Right lobe of liver (tissue), 6 donors: ENCODE measurements at regions not wholly inside any gene's neighbourhood (a gene's known extent, or its start where the extent isn't known, plus 50 kb on each side); places are given as distances from the start of the nearest gene placed in this dataset.

Source experiments
- ATAC-seq, 4 donors: fragments of 200-7000 bp; cut with Tn5 transposase; one replicate each; pipeline ENCODE4 v1.9.1; 2020; ENCODE audit warnings: mild to moderate bottlenecking in 4 of 4, moderate library complexity in 4 of 4
- DNase-seq, 3 donors: peaks; one replicate each; pipeline ENCODE4 v3.0.0-alpha.2; 2020
- H3K27ac ChIP-seq, 3 donors: fragments of 200-600 bp; one replicate each; pipeline ENCODE4 v1.8.0; 2022
- H3K27me3 ChIP-seq, 2 donors: fragments of 200-600 bp; one replicate each; pipeline ENCODE4 v1.8.0; 2022
- H3K36me3 ChIP-seq, 4 donors: fragments of 200-600 bp; sonication (generic) in 1 of 4; one replicate each; pipeline versions ENCODE4 v1.5.1 to v1.8.0; 2017 to 2022; ENCODE audit warnings: control low read depth in 1 of 4
- H3K4me1 ChIP-seq, 4 donors: fragments of 200-600 bp; sonication (generic) in 1 of 4; one replicate each; pipeline versions ENCODE4 v1.5.1 to v1.8.0; 2017 to 2022; ENCODE audit warnings: control low read depth in 1 of 4
- H3K4me3 ChIP-seq, 3 donors: fragments of 200-600 bp; one replicate each; pipeline ENCODE4 v1.8.0; 2022
- H3K9me3 ChIP-seq, 4 donors: fragments of 200-600 bp; sonication (generic) in 1 of 4; one replicate each; pipeline versions ENCODE4 v1.5.1 to v1.8.0; 2017 to 2022; ENCODE audit warnings: control low read depth in 1 of 4
- CTCF ChIP-seq, 4 donors: fragments of 200-600 bp in 3 of 4; fragments of 450-650 bp in 1 of 4; IDR thresholded peaks; one replicate each; pipeline versions ENCODE4 v1.5.1 to v1.8.0; 2016 to 2022; ENCODE audit warnings: antibody characterized with exemption in 4 of 4, mild to moderate bottlenecking in 2 of 4
- POLR2A ChIP-seq: fragments of 450-650 bp; IDR thresholded peaks from one replicate; pipeline ENCODE4 v1.6.1; 2017; ENCODE audit warnings: antibody characterized with exemption, mild to moderate bottlenecking
- WGBS: methylation state at CpG from one replicate; pipeline ENCODE4 v1.1.6; 2018; ENCODE audit warnings: low coverage, low lambda C conversion rate; ENCODE audit not compliant: insufficient coverage; ENCODE audit errors: missing lambda C conversion rate; 5-methylcytosine and 5-hydroxymethylcytosine counted together
- intact Hi-C, 2 donors: fragments of 100-400 bp; cut with DNase I; formaldehyde crosslinking; loops; one replicate each; pipeline versions ENCODE4 v1.11.2 to v1.14.1; 2022
- donor health status: DM: no; HTN: yes; CAD: no.
- donor health status: DM: no; HTN: no; CAD: no.
- donor health status: DM: no; HTN: no; CAD: no.
- donor health status: DM: no; HTN: yes; CAD: no.
- donor health status: DM: no; HTN: yes; CAD: no.

- no peak for ATAC-seq
- no peaks in the 10 kb centered on the region for H3K4me1 ChIP-seq
- H3K4me3 ChIP-seq = no peak overlapping the region
- no peaks in the 10 kb centered on the region for H3K27me3 ChIP-seq
- intact Hi-C loops = no loop called here
- no peak for TF ChIP-seq POLR2A
- no peak for TF ChIP-seq CTCF (IDR thresholded peaks at IDR 0.05)
- no peak overlapping the region for H3K27ac ChIP-seq
- no peak for DNase-seq
- H3K9me3 ChIP-seq = no peaks in the 10 kb centered on the region
- WGBS = 4% methylated on average over 5 of the region's 5 CpGs
- H3K36me3 ChIP-seq = no peaks in the 10 kb centered on the region
Observed at GRCh38 chr11:129589190-129589860, 213.7 kb downstream of the BARX2 start.

- Histone ChIP-seq H3K27me3 (no peaks in the 10 kb centered on the region), H3K4me3 (no peak overlapping the region), H3K36me3 (no peaks in the 10 kb centered on the region), H3K9me3 (no peaks in the 10 kb centered on the region), H3K27ac (no peak overlapping the region), H3K4me1 (no peaks in the 10 kb centered on the region)
- DNase-seq (no peak), ATAC-seq (no peak)
- WGBS = 47% methylated on average over 10 of the region's 10 CpGs
- TF ChIP-seq CTCF (IDR thresholded peaks at IDR 0.05) (no peak), POLR2A (no peak)
- intact Hi-C loops = no loop called here
Observed at GRCh38 chr11:129590030-129590752, 214.5 kb downstream of the BARX2 start.

GRCh38 chr11:129590753-129591475 is 215.3 kb downstream of the BARX2 start:
- H3K4me3 ChIP-seq = no peak overlapping the region
- no peak overlapping the region for H3K27ac ChIP-seq
- TF ChIP-seq CTCF (IDR thresholded peaks at IDR 0.05) (no peak), POLR2A (no peak)
- no peak for ATAC-seq
- DNase-seq = no peak
- H3K4me1 ChIP-seq = no peaks in the 10 kb centered on the region
- intact Hi-C loops = no loop called here
- no peaks in the 10 kb centered on the region for H3K27me3 ChIP-seq
- no peaks in the 10 kb centered on the region for H3K36me3 ChIP-seq
- no peaks in the 10 kb centered on the region for H3K9me3 ChIP-seq
- WGBS = 34% methylated on average over 5 of the region's 9 CpGs

GRCh38 chr11:129591527-129591926 is 215.9 kb downstream of the BARX2 start:
- ATAC-seq (no peak), DNase-seq (no peak)
- no peak overlapping the region for H3K27ac ChIP-seq
- no peak for TF ChIP-seq POLR2A
- 44% methylated on average over 2 of the region's 2 CpGs for WGBS
- no peaks in the 10 kb centered on the region for H3K4me1 ChIP-seq
- intact Hi-C loops = no loop called here
- no peaks in the 10 kb centered on the region for H3K9me3 ChIP-seq
- no peaks in the 10 kb centered on the region for H3K27me3 ChIP-seq
- no peak overlapping the region for H3K4me3 ChIP-seq
- H3K36me3 ChIP-seq = no peaks in the 10 kb centered on the region

- no peaks in the 10 kb centered on the region for H3K4me1 ChIP-seq
- no peaks in the 10 kb centered on the region for H3K27me3 ChIP-seq
- WGBS = 71% methylated on average over 7 of the region's 8 CpGs
- H3K27ac ChIP-seq = no peak overlapping the region
- no peaks in the 10 kb centered on the region for H3K36me3 ChIP-seq
- DNase-seq = no peak
- H3K9me3 ChIP-seq = no peaks in the 10 kb centered on the region
- intact Hi-C loops = no loop called here
- ATAC-seq = no peak
- TF ChIP-seq CTCF (IDR thresholded peaks at IDR 0.05) (no peak), POLR2A (no peak)
- no peak overlapping the region for H3K4me3 ChIP-seq
Observed at GRCh38 chr11:129592191-129592590, 216.5 kb downstream of the BARX2 start.
